HEK293T (cell line): ENCODE measurements at regions not wholly inside any gene's neighbourhood (a gene's known extent, or its start where the extent isn't known, plus 50 kb on each side); places are given as distances from the start of the nearest gene placed in this dataset.

Experiments
- FOXK2 ChIP-seq: fragments of 450-650 bp; IDR thresholded peaks from 2 replicates; pipeline ENCODE4 v1.6.1; 2016; ENCODE audit warnings: mild to moderate bottlenecking
- TARDBP ChIP-seq: fragments of 450-650 bp; IDR thresholded peaks from 2 replicates; pipeline ENCODE4 v1.6.1; 2016
- ZNF384 ChIP-seq: fragments of 450-650 bp; IDR thresholded peaks from 2 replicates; pipeline ENCODE4 v1.6.1; 2016

DNA sequence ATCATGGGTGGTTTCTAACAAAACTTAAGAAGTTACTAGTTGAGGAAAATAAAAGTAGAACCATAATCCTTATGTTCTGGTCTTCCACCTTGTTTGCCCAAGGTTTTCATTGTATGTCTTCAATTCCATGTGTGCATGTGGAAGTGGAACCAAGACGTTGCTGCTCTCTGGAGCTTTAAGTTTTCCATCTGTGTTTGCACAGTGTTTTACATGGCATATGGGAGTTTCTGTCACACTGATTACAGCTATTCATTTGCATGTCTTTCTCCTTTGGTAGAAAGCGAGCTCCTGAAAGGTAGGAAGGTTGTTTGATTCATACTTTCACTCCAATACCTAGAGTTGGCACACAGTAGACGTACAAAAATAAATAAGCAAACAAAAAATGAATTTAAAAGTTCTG is 112.6 kb upstream of the LUZP2 start:
- TF ChIP-seq TARDBP (no peak), FOXK2 (no peak), ZNF384 (no peak)
